HG02759 (cell line): ENCODE measurements at regions not wholly inside any gene's neighbourhood (a gene's known extent, or its start where the extent isn't known, plus 50 kb on each side); places are given as distances from the start of the nearest gene placed in this dataset.

Experiments used
- ATAC-seq: cut with Tn5 transposase; IDR thresholded peaks from one replicate; pipeline ENCODE4 v1.9.1; 2021; ENCODE audit warnings: mild to moderate bottlenecking, moderate library complexity; ENCODE audit not compliant: unreplicated experiment

GRCh38 chr2:23280401-23280800 lies 104.6 kb upstream of the KLHL29 start:
- no peak for ATAC-seq

- ATAC-seq = no peak
Measured at GRCh38 chr2:23283653-23284052, 101.3 kb upstream of the KLHL29 start.

GRCh38 chr2:23285091-23285800 lies 99.7 kb upstream of the KLHL29 start:
- ATAC-seq = no peak

- no peak for ATAC-seq
Measured at GRCh38 chr2:23286031-23286757, 98.8 kb upstream of the KLHL29 start.

GRCh38 chr2:23286758-23287704 lies 97.9 kb upstream of the KLHL29 start:
- no peak for ATAC-seq

- no peak for ATAC-seq
Measured at GRCh38 chr2:23289671-23290070, 95.3 kb upstream of the KLHL29 start.

GRCh38 chr2:23291239-23291638 lies 93.7 kb upstream of the KLHL29 start:
- no peak for ATAC-seq

GRCh38 chr2:23292024-23292423 lies 93.0 kb upstream of the KLHL29 start:
- ATAC-seq = no peak

GRCh38 chr2:23293063-23293462 lies 91.9 kb upstream of the KLHL29 start:
- ATAC-seq = no peak

- no peak for ATAC-seq
Measured at GRCh38 chr2:23293731-23294130, 91.2 kb upstream of the KLHL29 start.

- ATAC-seq = no peak
Measured at GRCh38 chr2:23294238-23294637, 90.7 kb upstream of the KLHL29 start.

GRCh38 chr2:23296691-23297090 lies 88.3 kb upstream of the KLHL29 start:
- no peak for ATAC-seq

- no peak for ATAC-seq
Measured at GRCh38 chr2:23297112-23297511, 87.9 kb upstream of the KLHL29 start.

GRCh38 chr2:23298551-23298950 lies 86.4 kb upstream of the KLHL29 start:
- no peak for ATAC-seq

GRCh38 chr2:23299476-23300195 lies 85.3 kb upstream of the KLHL29 start:
- ATAC-seq = no peak

- no peak for ATAC-seq
Measured at GRCh38 chr2:23301136-23301535, 83.8 kb upstream of the KLHL29 start.

GRCh38 chr2:23302591-23302990 lies 82.4 kb upstream of the KLHL29 start:
- no peak for ATAC-seq

- no peak for ATAC-seq
Measured at GRCh38 chr2:23306401-23306800, 78.6 kb upstream of the KLHL29 start.

GRCh38 chr2:23311186-23311585 lies 73.8 kb upstream of the KLHL29 start:
- no peak for ATAC-seq

GRCh38 chr2:23312996-23313606 lies 71.9 kb upstream of the KLHL29 start:
- peak; percentile 92 for ATAC-seq
